Endothelial cell of umbilical vein (primary cell): ENCODE measurements at regions not wholly inside any gene's neighbourhood (a gene's known extent, or its start where the extent isn't known, plus 50 kb on each side); places are given as distances from the start of the nearest gene placed in this dataset.
A peak's percentile ranks its signal among the peaks of the same experiment; 100 is the strongest.

Source experiments
- BruUV-seq: library from RNA; stranded (reverse); fragments of 400-500 nt; replicated peaks from 2 replicates; lab custom pipeline; 2021; lab: Mats Ljungman, UMichigan
- CTCF ChIA-PET: fragments of 300-600, 350-600 bp; sonication (Branson Sonifier 250); formaldehyde crosslinking; loops from one replicate; lab custom pipeline; 2021; ENCODE audit warnings: antibody characterized with exemption, inconsistent platforms; lab: Charles Lee
- POLR2A ChIA-PET: fragments of 300-600, 350-600 bp; sonication (Branson Sonifier 250); formaldehyde crosslinking; loops from one replicate; lab custom pipeline; 2021; ENCODE audit warnings: antibody characterized with exemption, inconsistent platforms; lab: Charles Lee
- DNase-seq: peaks from one replicate; pipeline ENCODE4 v3.0.0-alpha.2; 2011; ENCODE audit warnings: low read depth, low spot score
- FAIRE-seq: peaks from 2 replicates; lab custom pipeline; 2011; peaks lifted over from hg19 to GRCh38; lab: Jason Lieb, UNC
- H2AFZ ChIP-seq: 2 replicates; pipeline ENCODE4 v1.6.0; 2012; ENCODE audit warnings: low read depth, low read length, control low read depth, inconsistent platforms
- H3K27ac ChIP-seq: 2 replicates; pipeline ENCODE4 v1.5.1; 2011; ENCODE audit warnings: low read depth, mild to moderate bottlenecking, control low read depth, low read length, moderate library complexity; ENCODE audit not compliant: insufficient read depth
- H3K27me3 ChIP-seq, 2 experiments: 2 replicates each; pipeline versions ENCODE4 v1.6.0 to v1.6.1; 2011; ENCODE audit warnings: low read length in 2 of 2, mixed read lengths in 1 of 2; ENCODE audit not compliant: control insufficient read depth in 2 of 2, insufficient read depth in 2 of 2
- H3K36me3 ChIP-seq, 2 experiments: 2 replicates in 1 of 2; 3 replicates in 1 of 2; pipeline ENCODE4 v1.5.1; 2011; ENCODE audit warnings: low read length in 2 of 2, mild to moderate bottlenecking in 1 of 2, moderate library complexity in 1 of 2; ENCODE audit not compliant: control insufficient read depth in 2 of 2, insufficient read depth in 2 of 2; ENCODE audit errors: extremely low read depth in 1 of 2
- H3K4me1 ChIP-seq: 3 replicates; pipeline ENCODE4 v1.5.1; 2011; ENCODE audit warnings: mild to moderate bottlenecking, low read length; ENCODE audit not compliant: control insufficient read depth, insufficient read depth; ENCODE audit errors: extremely low read depth
- H3K4me2 ChIP-seq: 2 replicates; pipeline ENCODE4 v1.6.1; 2011; ENCODE audit warnings: low read length, control low read depth, mixed read lengths; ENCODE audit not compliant: insufficient read depth
- H3K4me3 ChIP-seq, 3 experiments: fragments of 200-600 bp in 1 of 3; sonication (generic), shearing (Covaris generic) in 1 of 3; replicated peaks in 1 of 3; 2 replicates each; pipeline ENCODE4 v1.5.1; 2011 to 2016; ENCODE audit warnings: control low read depth in 3 of 3, low read length in 3 of 3, mild to moderate bottlenecking in 2 of 3, inconsistent platforms in 1 of 3, low read depth in 1 of 3, moderate library complexity in 1 of 3; ENCODE audit not compliant: insufficient read depth in 1 of 3
- H3K79me2 ChIP-seq: 2 replicates; pipeline ENCODE4 v1.6.0; 2012; ENCODE audit warnings: low read length, inconsistent platforms; ENCODE audit not compliant: control insufficient read depth, insufficient read depth
- H3K9ac ChIP-seq: replicated peaks from 2 replicates; pipeline ENCODE3; 2011; ENCODE audit warnings: low read length, control low read depth; ENCODE audit not compliant: insufficient read depth; ENCODE audit errors: extremely low read depth
- H3K9me1 ChIP-seq: replicated peaks from 3 replicates; pipeline ENCODE4 v1.6.0; 2011; ENCODE audit warnings: mild to moderate bottlenecking, low read length; ENCODE audit not compliant: control insufficient read depth, insufficient read depth; ENCODE audit errors: extremely low read depth
- H3K9me3 ChIP-seq: replicated peaks from 2 replicates; pipeline ENCODE4 v1.5.1; 2012; ENCODE audit warnings: low read length, inconsistent platforms; ENCODE audit not compliant: control insufficient read depth, insufficient read depth
- H4K20me1 ChIP-seq: replicated peaks from 2 replicates; pipeline ENCODE3; 2011; ENCODE audit warnings: mild to moderate bottlenecking, low read length; ENCODE audit not compliant: control insufficient read depth, insufficient read depth; ENCODE audit errors: extremely low read depth
- CTCF ChIP-seq, 2 donors: IDR thresholded peaks; 1 replicate in 1 of 2; 2 replicates in 1 of 2; pipeline ENCODE4 v1.5.1; 2011; ENCODE audit warnings: low read length in 2 of 2, mild to moderate bottlenecking in 2 of 2, moderate library complexity in 2 of 2, control low read depth in 1 of 2, inconsistent platforms in 1 of 2, low read depth in 1 of 2; ENCODE audit not compliant: insufficient read depth in 1 of 2; ENCODE audit errors: extremely low read depth in 1 of 2
- EZH2 ChIP-seq: IDR thresholded peaks from 2 replicates; pipeline ENCODE4 v1.6.1; 2012; ENCODE audit warnings: borderline replicate concordance, low read depth, mild to moderate bottlenecking, moderate library complexity, low read length, inconsistent platforms; ENCODE audit not compliant: severe bottlenecking
- FOS ChIP-seq: IDR thresholded peaks from 2 replicates; pipeline ENCODE4 v1.6.1; 2011; ENCODE audit warnings: mild to moderate bottlenecking, low read length, moderate library complexity, borderline replicate concordance; ENCODE audit not compliant: insufficient read depth
- JUN ChIP-seq: IDR thresholded peaks from 2 replicates; pipeline ENCODE4 v1.6.1; 2011; ENCODE audit warnings: borderline replicate concordance, low read depth; ENCODE audit not compliant: insufficient read length, insufficient read depth
- dilution Hi-C: fragments of 300-500 bp; cut with MboI; formaldehyde crosslinking; loops from one replicate; pipeline ENCODE4 v1.15.0; 2019; ENCODE audit warnings: low sequenced_read_pairs; ENCODE audit not compliant: extremely low pct_ligation_motif_present
- intact Hi-C: fragments of 100-400 bp; cut with micrococcal nuclease; formaldehyde crosslinking; loops from one replicate; pipeline ENCODE4 v1.10.0; 2022

- no peak for TF ChIP-seq JUN
Observed at GRCh38 chr15:47360305-47360704, 357.0 kb upstream of the SEMA6D start.

GRCh38 chr15:47362118-47362905, 355.0 kb upstream of the SEMA6D start:
- ChIA-PET CTCF (interaction anchor here (1.2 to 2.6 kb wide), 5 partner anchors 11 to 137 kb away, joined by 3 to 7 read pairs (median 3); no protein-coding TSS in a partner anchor), POLR2A (no interaction called here)
- no TSS peak for BruUV-seq
- dilution Hi-C loops (no loop called here), intact Hi-C loops (no loop called here)
- TF ChIP-seq EZH2: no peak
- no peak for TF ChIP-seq FOS
- no peak for TF ChIP-seq CTCF (IDR thresholded peaks at IDR 0.05; ENCODE audit: extremely low read depth in 1 of 2, insufficient read depth in 1 of 2, low read depth in 1 of 2, low read length in 2 of 2)
- Histone ChIP-seq H3K4me2 (no peak overlapping the region), H3K27ac (no peak overlapping the region), H2AFZ (no peak overlapping the region), H3K4me3 (no peak overlapping the region), H3K9me1 (no peaks in the 10 kb centered on the region), H3K79me2 (no peaks in the 10 kb centered on the region), H3K9ac (no peak overlapping the region), H3K27me3 (no peaks in the 10 kb centered on the region), H4K20me1 (no peaks in the 10 kb centered on the region), H3K4me1 (peaks cover 3% of the 10 kb centered on the region), H3K36me3 (no peaks in the 10 kb centered on the region), H3K9me3 (no peaks in the 10 kb centered on the region)
- FAIRE-seq (no peak), DNase-seq (no peak)

More at GRCh38 chr15:47360305-47360704, 357.0 kb upstream of the SEMA6D start:
- Histone ChIP-seq H3K36me3 (no peaks in the 10 kb centered on the region), H3K4me1 (peaks cover 3% of the 10 kb centered on the region), H2AFZ (no peak overlapping the region), H3K4me2 (no peak overlapping the region), H3K9ac (no peak overlapping the region), H4K20me1 (no peaks in the 10 kb centered on the region), H3K27ac (no peak overlapping the region), H3K27me3 (no peaks in the 10 kb centered on the region), H3K4me3 (no peak overlapping the region), H3K79me2 (no peaks in the 10 kb centered on the region), H3K9me1 (no peaks in the 10 kb centered on the region), H3K9me3 (no peaks in the 10 kb centered on the region)
- dilution Hi-C loops: no loop called here
- intact Hi-C loops: no loop called here
- ChIA-PET POLR2A (no interaction called here), CTCF (no interaction called here)
- no peak for DNase-seq
- peak; percentile 8 for FAIRE-seq
- no TSS peak for BruUV-seq
